Activated T-helper 2 cell treated with anti-CD3 and anti-CD28 coated beads, Interferon-gamma antibody, Interleukin-2, Interleukin-4, amounts not matched to agents 10 μg/mL and 5 μg/mL and 100 μg/mL, durations not matched to agents 14 hours and 24 hours and 36 hours (primary cell): ENCODE measurements at regions not wholly inside any gene's neighbourhood (a gene's known extent, or its start where the extent isn't known, plus 50 kb on each side); places are given as distances from the start of the nearest gene placed in this dataset.
A peak's percentile ranks its signal among the peaks of the same experiment; 100 is the strongest.

Experiments
- DNase-seq: peaks from one replicate; pipeline ENCODE4 v3.0.0; 2021; ENCODE audit warnings: low spot score
- H3K27ac Mint-ChIP-seq: one replicate; pipeline ENCODE4 v1.8.0; 2021; ENCODE audit warnings: mixed read lengths
- H3K27me3 Mint-ChIP-seq: one replicate; pipeline ENCODE4 v1.8.0; 2021; ENCODE audit warnings: low read depth, mixed read lengths
- H3K36me3 Mint-ChIP-seq: one replicate; pipeline ENCODE4 v1.8.0; 2021; ENCODE audit warnings: low read depth, mixed read lengths
- H3K4me1 Mint-ChIP-seq: one replicate; pipeline ENCODE4 v1.8.0; 2021; ENCODE audit warnings: low read depth, mixed read lengths
- H3K4me3 Mint-ChIP-seq: one replicate; pipeline ENCODE4 v1.8.0; 2021; ENCODE audit warnings: low read depth, mild to moderate bottlenecking, moderate library complexity, mixed read lengths
- H3K9me3 Mint-ChIP-seq: one replicate; pipeline ENCODE4 v1.8.0; 2021; ENCODE audit warnings: mixed read lengths
- intact Hi-C: fragments of 100-400 bp; cut with micrococcal nuclease; formaldehyde crosslinking; loops from one replicate; pipeline ENCODE4 v1.15.1; 2023

- no peak for DNase-seq
- Mint-ChIP-seq H3K4me3 (no peak overlapping the region), H3K27ac (no peak overlapping the region), H3K36me3 (no peaks in the 10 kb centered on the region), H3K4me1 (peaks cover 8% of the 10 kb centered on the region), H3K27me3 (peaks cover 24% of the 10 kb centered on the region), H3K9me3 (no peaks in the 10 kb centered on the region)
- intact Hi-C loops: no loop called here
Measured at GRCh38 chr6:53723331-53723730, 57.8 kb upstream of the KLHL31 start.

- DNase-seq: no peak
- H3K4me3 Mint-ChIP-seq: no peak overlapping the region
- H3K36me3 Mint-ChIP-seq: no peaks in the 10 kb centered on the region
- no peaks in the 10 kb centered on the region for H3K9me3 Mint-ChIP-seq
- intact Hi-C loops: no loop called here
- peaks cover 29% of the 10 kb centered on the region for H3K27me3 Mint-ChIP-seq
- peaks cover 8% of the 10 kb centered on the region for H3K4me1 Mint-ChIP-seq
- no peak overlapping the region for H3K27ac Mint-ChIP-seq
Measured at GRCh38 chr6:53721766-53722165, 56.2 kb upstream of the KLHL31 start.

- DNase-seq: peak; percentile 25
Measured at GRCh38 chr6:53718597-53719460, 53.3 kb upstream of the KLHL31 start.

GRCh38 chr6:53717566-53717965 is 52.0 kb upstream of the KLHL31 start:
- Mint-ChIP-seq H3K4me3 (no peak overlapping the region), H3K27ac (no peak overlapping the region), H3K4me1 (peaks cover 8% of the 10 kb centered on the region), H3K36me3 (no peaks in the 10 kb centered on the region), H3K27me3 (peaks cover 19% of the 10 kb centered on the region), H3K9me3 (no peaks in the 10 kb centered on the region)
- intact Hi-C loops: loop anchor here (5.0 kb wide), 1 partner anchor 240 kb away; no protein-coding TSS in a partner anchor
- no peak for DNase-seq

More at GRCh38 chr6:53718597-53719460, 53.3 kb upstream of the KLHL31 start:
- Mint-ChIP-seq H3K36me3 (no peaks in the 10 kb centered on the region), H3K4me1 (peaks cover 8% of the 10 kb centered on the region), H3K27me3 (peaks cover 24% of the 10 kb centered on the region), H3K9me3 (no peaks in the 10 kb centered on the region), H3K4me3 (no peak overlapping the region), H3K27ac (no peak overlapping the region)
- intact Hi-C loops: loop anchor here (2.0 to 5.0 kb wide), 2 partner anchors 16 to 238 kb away; no protein-coding TSS in a partner anchor

GRCh38 chr6:53715434-53715833 is 49.9 kb upstream of the KLHL31 start:
- Mint-ChIP-seq H3K4me1 (peaks cover 8% of the 10 kb centered on the region), H3K9me3 (no peaks in the 10 kb centered on the region), H3K4me3 (no peak overlapping the region), H3K36me3 (no peaks in the 10 kb centered on the region), H3K27me3 (peaks cover 29% of the 10 kb centered on the region), H3K27ac (no peak overlapping the region)
- intact Hi-C loops: loop anchor here (5.0 kb wide), 1 partner anchor 242 kb away; no protein-coding TSS in a partner anchor
- DNase-seq: no peak
